RWPE2 (cell line): ENCODE measurements at regions not wholly inside any gene's neighbourhood (a gene's known extent, or its start where the extent isn't known, plus 50 kb on each side); places are given as distances from the start of the nearest gene placed in this dataset.
"Not testable (repeated sequence)": the region's sequence is repeated elsewhere in the genome, so short reads cannot be mapped to it uniquely, and the experiment has no call there.

Source experiments
- ATAC-seq: fragments of 200-7000 bp; cut with Tn5 transposase; 3 replicates; pipeline ENCODE4 v1.9.1; 2021; ENCODE audit warnings: low read depth
- DNase-seq: peaks from one replicate; pipeline ENCODE4 v3.0.0-alpha.2; 2020; ENCODE audit warnings: low spot score
- H3K27ac ChIP-seq: fragments of 450-650 bp; 2 replicates; pipeline ENCODE4 v1.5.1; 2017; ENCODE audit warnings: mild to moderate bottlenecking; ENCODE audit not compliant: poor library complexity, severe bottlenecking
- H3K27me3 ChIP-seq: fragments of 250-450 bp; sonication (Bioruptor Pico); 2 replicates; pipeline ENCODE4 v1.5.1; 2021; ENCODE audit warnings: mild to moderate bottlenecking, moderate library complexity; ENCODE audit not compliant: insufficient read depth, poor library complexity, severe bottlenecking
- H3K36me3 ChIP-seq: fragments of 250-450 bp; sonication (Bioruptor Pico); 2 replicates; pipeline ENCODE4 v1.5.1; 2020; ENCODE audit warnings: low read depth, mild to moderate bottlenecking, moderate library complexity
- H3K4me1 ChIP-seq: fragments of 250-450 bp; sonication (Bioruptor Pico); 2 replicates; pipeline ENCODE4 v1.5.1; 2021; ENCODE audit warnings: mild to moderate bottlenecking, moderate library complexity; ENCODE audit not compliant: insufficient read depth, poor library complexity, severe bottlenecking
- H3K4me3 ChIP-seq: fragments of 250-450 bp; sonication (Bioruptor Pico); 2 replicates; pipeline ENCODE4 v1.5.1; 2021; ENCODE audit warnings: mild to moderate bottlenecking, moderate library complexity; ENCODE audit not compliant: severe bottlenecking
- H3K9me3 ChIP-seq: fragments of 250-450 bp; sonication (Bioruptor Pico); 2 replicates; pipeline ENCODE4 v1.5.1; 2021; ENCODE audit warnings: mild to moderate bottlenecking, moderate library complexity; ENCODE audit not compliant: severe bottlenecking
- CTCF ChIP-seq: fragments of 450-650 bp; IDR thresholded peaks from one replicate; pipeline ENCODE4 v1.5.1; 2017; ENCODE audit warnings: mild to moderate bottlenecking, moderate library complexity; ENCODE audit not compliant: poor library complexity, severe bottlenecking

GRCh38 chr12:97075934-97076630 is 169.0 kb downstream of the NEDD1 start:
- H3K36me3 ChIP-seq: no peaks in the 10 kb centered on the region
- no peak for TF ChIP-seq CTCF
- H3K27me3 ChIP-seq: no peaks in the 10 kb centered on the region
- H3K4me1 ChIP-seq: no peaks in the 10 kb centered on the region
- ATAC-seq: no peak
- no peak overlapping the region for H3K27ac ChIP-seq
- DNase-seq: no peak
- no peaks in the 10 kb centered on the region for H3K9me3 ChIP-seq
- no peak overlapping the region for H3K4me3 ChIP-seq

GRCh38 chr12:97076912-97077311 is 169.9 kb downstream of the NEDD1 start:
- H3K9me3 ChIP-seq, H3K27ac ChIP-seq, ATAC-seq, DNase-seq, H3K4me1 ChIP-seq, H3K27me3 ChIP-seq, H3K4me3 ChIP-seq, H3K36me3 ChIP-seq: not testable (repeated sequence)

- no peaks in the 10 kb centered on the region for H3K4me1 ChIP-seq
- no peak for DNase-seq
- H3K9me3 ChIP-seq: no peaks in the 10 kb centered on the region
- H3K4me3 ChIP-seq: no peak overlapping the region
- TF ChIP-seq CTCF: no peak
- H3K27ac ChIP-seq: no peak overlapping the region
- ATAC-seq: no peak
- H3K27me3 ChIP-seq: no peaks in the 10 kb centered on the region
- no peaks in the 10 kb centered on the region for H3K36me3 ChIP-seq
These were observed 175.0 kb downstream of the NEDD1 start for GRCh38 chr12:97082029-97082428.

GRCh38 chr12:97093187-97093683 is 186.2 kb downstream of the NEDD1 start:
- no peak for DNase-seq

DNA sequence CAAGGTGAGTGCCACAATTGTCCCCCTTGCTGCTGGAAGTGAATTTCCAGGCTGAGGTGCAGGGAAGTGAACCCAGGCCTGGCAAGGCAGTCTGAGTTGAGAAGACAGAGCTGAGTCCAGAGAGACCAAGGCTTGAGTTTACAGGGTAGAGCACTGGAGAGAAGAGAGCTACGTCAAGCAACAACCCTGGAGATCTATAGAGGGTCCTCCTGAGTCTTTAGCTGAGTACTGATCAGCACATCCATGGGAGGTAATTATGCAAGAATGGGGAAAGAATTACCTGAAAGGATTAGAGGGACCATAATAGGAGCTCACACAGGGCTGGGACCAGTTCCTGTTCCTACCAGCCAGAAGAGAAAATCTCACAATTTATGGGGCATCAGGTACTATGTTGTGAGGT is 190.7 kb downstream of the NEDD1 start:
- Histone ChIP-seq H3K27me3 (no peaks in the 10 kb centered on the region), H3K4me3 (no peak overlapping the region), H3K36me3 (no peaks in the 10 kb centered on the region), H3K4me1 (no peaks in the 10 kb centered on the region), H3K27ac (no peak overlapping the region), H3K9me3 (no peaks in the 10 kb centered on the region)
- no peak for TF ChIP-seq CTCF
- DNase-seq (no peak), ATAC-seq (no peak)

More at GRCh38 chr12:97093187-97093683, 186.2 kb downstream of the NEDD1 start:
- Histone ChIP-seq H3K27me3 (no peaks in the 10 kb centered on the region), H3K4me1 (no peaks in the 10 kb centered on the region), H3K27ac (no peak overlapping the region), H3K4me3 (no peak overlapping the region), H3K9me3 (no peaks in the 10 kb centered on the region), H3K36me3 (no peaks in the 10 kb centered on the region)
- no peak for ATAC-seq
- TF ChIP-seq CTCF: no peak
